ENCODE measurements at regions not wholly inside any gene's neighbourhood (a gene's known extent, or its start where the extent isn't known, plus 50 kb on each side); places are given as distances from the start of the nearest gene placed in this dataset.

DNA sequence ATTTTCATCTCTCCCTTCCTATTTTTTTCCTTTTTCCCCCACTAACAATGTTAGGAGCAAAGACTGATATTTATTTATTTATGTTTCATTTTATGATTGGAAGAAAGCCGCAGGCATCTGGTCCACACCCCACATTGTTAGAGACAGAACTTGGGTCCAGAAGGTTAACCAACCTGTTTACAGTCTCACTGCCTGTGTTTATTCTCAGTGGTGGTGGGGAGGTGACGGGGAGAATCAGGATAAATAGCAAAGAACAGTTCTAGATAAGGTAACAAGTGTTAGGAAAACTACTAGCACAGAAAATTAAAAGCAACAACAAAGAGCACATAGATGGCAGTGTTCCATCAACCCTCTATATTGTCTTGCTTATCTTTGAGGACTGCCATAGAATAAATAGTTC lies 301.7 kb upstream of the DIPK2B start:
- TF ChIP-seq, protein P1, sequence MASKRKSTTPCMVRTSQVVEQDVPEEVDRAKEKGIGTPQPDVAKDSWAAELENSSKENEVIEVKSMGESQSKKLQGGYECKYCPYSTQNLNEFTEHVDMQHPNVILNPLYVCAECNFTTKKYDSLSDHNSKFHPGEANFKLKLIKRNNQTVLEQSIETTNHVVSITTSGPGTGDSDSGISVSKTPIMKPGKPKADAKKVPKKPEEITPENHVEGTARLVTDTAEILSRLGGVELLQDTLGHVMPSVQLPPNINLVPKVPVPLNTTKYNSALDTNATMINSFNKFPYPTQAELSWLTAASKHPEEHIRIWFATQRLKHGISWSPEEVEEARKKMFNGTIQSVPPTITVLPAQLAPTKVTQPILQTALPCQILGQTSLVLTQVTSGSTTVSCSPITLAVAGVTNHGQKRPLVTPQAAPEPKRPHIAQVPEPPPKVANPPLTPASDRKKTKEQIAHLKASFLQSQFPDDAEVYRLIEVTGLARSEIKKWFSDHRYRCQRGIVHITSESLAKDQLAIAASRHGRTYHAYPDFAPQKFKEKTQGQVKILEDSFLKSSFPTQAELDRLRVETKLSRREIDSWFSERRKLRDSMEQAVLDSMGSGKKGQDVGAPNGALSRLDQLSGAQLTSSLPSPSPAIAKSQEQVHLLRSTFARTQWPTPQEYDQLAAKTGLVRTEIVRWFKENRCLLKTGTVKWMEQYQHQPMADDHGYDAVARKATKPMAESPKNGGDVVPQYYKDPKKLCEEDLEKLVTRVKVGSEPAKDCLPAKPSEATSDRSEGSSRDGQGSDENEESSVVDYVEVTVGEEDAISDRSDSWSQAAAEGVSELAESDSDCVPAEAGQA (IDR thresholded peaks at IDR 0.05; ENCODE audit: low read depth), result no peak
- TF ChIP-seq, protein P1 (CRISPR knock-in tag; IDR thresholded peaks at IDR 0.05; ENCODE audit: borderline replicate concordance), result no peak
- no peak for TF ChIP-seq HDAC1 (CRISPR knock-in tag; IDR thresholded peaks at IDR 0.05)
- TF ChIP-seq RAD21 (CRISPR knock-in tag; IDR thresholded peaks at IDR 0.05), result no peak
- TF ChIP-seq YY1 (IDR thresholded peaks at IDR 0.05; ENCODE audit: insufficient read depth, insufficient replicate concordance, low read depth, low read length), result no peak
- TF ChIP-seq ZNF746 (CRISPR knock-in tag; IDR thresholded peaks at IDR 0.05), result no peak
